ENCODE measurements at regions not wholly inside any gene's neighbourhood (a gene's known extent, or its start where the extent isn't known, plus 50 kb on each side); places are given as distances from the start of the nearest gene placed in this dataset.

- Mint-ChIP-seq H3K4me3 (no peak overlapping the region), H3K36me3 (ENCODE audit: low read depth) (no peaks in the 10 kb centered on the region), H3K9me3 (peaks cover 1% of the 10 kb centered on the region), H3K27ac (no peak overlapping the region), H3K4me1 (ENCODE audit: low read depth) (no peaks in the 10 kb centered on the region), H3K27me3 (peaks cover 7% of the 10 kb centered on the region)
- ATAC-seq (no peak), DNase-seq (no peak)
- intact Hi-C loops (cut with micrococcal nuclease): no loop called here
- no peak for TF ChIP-seq CTCF (IDR thresholded peaks at IDR 0.05)
- ChIA-PET POLR2A (no interaction called here), CTCF (no interaction called here)
These were observed 269.3 kb downstream of the TTC32 start for GRCh38 chr2:19632403-19632991.

DNA sequence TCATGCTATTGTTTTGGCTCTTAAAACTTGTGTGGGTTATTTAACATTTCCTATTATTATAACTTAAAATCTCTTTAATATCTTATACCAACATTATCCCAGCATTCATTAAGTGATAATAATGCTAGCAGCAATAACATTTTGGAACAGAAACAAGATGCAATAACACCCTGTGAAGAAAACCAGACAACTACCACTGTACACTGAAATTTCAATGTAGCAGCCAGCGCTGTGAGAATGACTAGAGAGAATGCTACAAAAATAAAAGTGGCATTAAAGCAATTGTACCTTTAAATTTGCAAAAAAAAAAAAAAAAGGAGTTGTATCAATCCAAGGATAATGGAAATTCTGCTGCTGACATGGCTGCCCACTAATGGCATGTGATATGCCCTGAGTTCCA, 269.9 kb downstream of the TTC32 start:
- ATAC-seq: no peak
- ChIA-PET POLR2A (no interaction called here), CTCF (no interaction called here)

DNA sequence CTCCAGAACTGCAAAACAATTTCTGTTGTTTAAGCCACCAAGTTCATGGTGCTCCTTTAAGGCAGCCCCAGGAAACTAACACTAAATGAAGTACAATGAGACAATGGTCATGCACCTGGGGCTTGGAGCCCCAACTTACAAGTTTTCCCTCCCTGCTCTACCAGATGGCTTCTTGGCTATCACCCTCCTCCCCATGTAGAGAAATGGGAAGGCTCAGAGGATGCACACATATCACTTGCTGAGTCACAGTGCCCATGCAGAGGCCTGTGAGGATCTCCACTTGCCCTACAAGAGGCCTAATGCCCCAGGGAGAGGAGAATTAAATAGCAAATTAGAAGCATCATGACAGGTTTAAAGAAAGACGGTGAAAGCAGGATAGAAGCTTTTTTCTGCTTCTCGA, 270.9 kb downstream of the TTC32 start:
- TF ChIP-seq CTCF (IDR thresholded peaks at IDR 0.05): no peak
- ATAC-seq: no peak
- Mint-ChIP-seq H3K27ac (no peak overlapping the region), H3K27me3 (peaks cover 8% of the 10 kb centered on the region), H3K36me3 (ENCODE audit: low read depth) (no peaks in the 10 kb centered on the region), H3K9me3 (peaks cover 9% of the 10 kb centered on the region), H3K4me3 (no peak overlapping the region), H3K4me1 (ENCODE audit: low read depth) (no peaks in the 10 kb centered on the region)
- POLR2A ChIA-PET: no interaction called here
- DNase-seq: no peak
- CTCF ChIA-PET: no interaction called here
- intact Hi-C loops (cut with micrococcal nuclease): no loop called here

More for the DNA sequence above, 269.9 kb downstream of the TTC32 start:
- Mint-ChIP-seq H3K4me1 (ENCODE audit: low read depth) (no peaks in the 10 kb centered on the region), H3K27me3 (peaks cover 7% of the 10 kb centered on the region), H3K9me3 (peaks cover 7% of the 10 kb centered on the region), H3K36me3 (ENCODE audit: low read depth) (no peaks in the 10 kb centered on the region), H3K4me3 (no peak overlapping the region), H3K27ac (no peak overlapping the region)
- intact Hi-C loops (cut with micrococcal nuclease): no loop called here
- no peak for DNase-seq
- TF ChIP-seq CTCF (IDR thresholded peaks at IDR 0.05): no peak

DNA sequence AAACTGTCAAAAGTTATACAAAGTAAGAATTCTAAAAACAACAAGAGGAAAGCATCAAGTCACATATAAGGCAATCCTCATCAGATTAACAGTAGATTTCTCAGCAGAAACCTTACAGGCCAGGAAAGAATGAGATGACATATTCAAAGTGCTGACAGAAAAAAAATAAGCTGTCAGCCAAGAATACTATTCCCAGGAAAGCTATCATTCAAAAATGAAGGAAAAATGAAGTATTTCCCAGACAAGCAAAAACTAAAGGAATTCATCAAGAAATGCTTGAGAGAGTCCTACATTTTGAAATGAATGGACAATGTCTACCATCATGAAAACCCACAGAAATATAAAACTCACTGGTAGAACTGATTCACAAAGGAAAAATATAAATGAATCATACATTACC, 268.9 kb upstream of the OSR1 start:
- Mint-ChIP-seq H3K4me3 (no peak overlapping the region), H3K9me3 (peaks cover 9% of the 10 kb centered on the region), H3K36me3 (ENCODE audit: low read depth) (no peaks in the 10 kb centered on the region), H3K4me1 (ENCODE audit: low read depth) (no peaks in the 10 kb centered on the region), H3K27ac (no peak overlapping the region), H3K27me3 (peaks cover 2% of the 10 kb centered on the region)
- intact Hi-C loops (cut with micrococcal nuclease): no loop called here
- ATAC-seq (no peak), DNase-seq (no peak)
- ChIA-PET POLR2A (no interaction called here), CTCF (no interaction called here)
- no peak for TF ChIP-seq CTCF (IDR thresholded peaks at IDR 0.05)

- Mint-ChIP-seq H3K4me1 (ENCODE audit: low read depth) (no peaks in the 10 kb centered on the region), H3K36me3 (ENCODE audit: low read depth) (no peaks in the 10 kb centered on the region), H3K4me3 (no peak overlapping the region), H3K27me3 (peaks cover 14% of the 10 kb centered on the region), H3K27ac (no peak overlapping the region), H3K9me3 (peaks cover 9% of the 10 kb centered on the region)
- intact Hi-C loops (cut with micrococcal nuclease): no loop called here
- ATAC-seq (no peak), DNase-seq (no peak)
- ChIA-PET POLR2A (interaction anchor here (0.6 kb wide), 1 partner anchor 24 kb away, joined by 3 read pairs; no protein-coding TSS in a partner anchor), CTCF (no interaction called here)
- no peak for TF ChIP-seq CTCF (IDR thresholded peaks at IDR 0.05)
These were observed 265.1 kb upstream of the OSR1 start for GRCh38 chr2:19623488-19623887.
